Activated effector memory CD4-positive, alpha-beta T cell treated with anti-CD3 and anti-CD28 coated beads, Interleukin-2, amount 50 U/mL, for 16 hours (primary cell): ENCODE measurements at regions not wholly inside any gene's neighbourhood (a gene's known extent, or its start where the extent isn't known, plus 50 kb on each side); places are given as distances from the start of the nearest gene placed in this dataset.
"Not testable (repeated sequence)": the region's sequence is repeated elsewhere in the genome, so short reads cannot be mapped to it uniquely, and the experiment has no call there.

Experiments
- DNase-seq: peaks from one replicate; pipeline ENCODE4 v3.0.0-alpha.2; 2020

GRCh38 chr9:66771504-66771903 lies 129.0 kb upstream of the ZNF658 start:
- not testable (repeated sequence) for DNase-seq

DNA sequence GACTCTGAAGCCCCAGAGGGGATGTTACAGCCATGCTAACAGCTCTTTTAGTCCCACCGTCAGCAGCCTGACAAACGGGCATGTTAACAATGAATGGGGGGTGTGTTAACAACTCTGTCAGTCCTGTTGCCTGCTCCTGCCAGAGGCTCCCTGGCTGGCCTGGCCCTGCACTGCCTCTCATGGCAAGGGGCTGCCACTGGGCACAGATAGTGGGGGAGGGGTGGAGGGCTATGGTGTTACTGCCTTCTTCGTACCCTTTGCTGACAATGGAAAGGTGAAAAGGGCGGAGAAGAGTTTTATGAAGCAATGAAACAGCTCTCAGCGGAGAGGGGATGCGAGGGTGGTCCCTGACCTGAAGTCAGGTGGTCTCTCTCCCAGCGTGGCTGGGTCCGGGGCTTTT lies 125.9 kb upstream of the ZNF658 start:
- not testable (repeated sequence) for DNase-seq

- not testable (repeated sequence) for DNase-seq
These were observed 120.4 kb upstream of the ZNF658 start for GRCh38 chr9:66779944-66780661.

- DNase-seq = not testable (repeated sequence)
These were observed 119.3 kb upstream of the ZNF658 start for GRCh38 chr9:66781240-66781639.

- DNase-seq = not testable (repeated sequence)
These were observed 118.5 kb upstream of the ZNF658 start for GRCh38 chr9:66782010-66782409.

- DNase-seq = not testable (repeated sequence)
These were observed 114.9 kb upstream of the ZNF658 start for GRCh38 chr9:66785603-66786002.

DNA sequence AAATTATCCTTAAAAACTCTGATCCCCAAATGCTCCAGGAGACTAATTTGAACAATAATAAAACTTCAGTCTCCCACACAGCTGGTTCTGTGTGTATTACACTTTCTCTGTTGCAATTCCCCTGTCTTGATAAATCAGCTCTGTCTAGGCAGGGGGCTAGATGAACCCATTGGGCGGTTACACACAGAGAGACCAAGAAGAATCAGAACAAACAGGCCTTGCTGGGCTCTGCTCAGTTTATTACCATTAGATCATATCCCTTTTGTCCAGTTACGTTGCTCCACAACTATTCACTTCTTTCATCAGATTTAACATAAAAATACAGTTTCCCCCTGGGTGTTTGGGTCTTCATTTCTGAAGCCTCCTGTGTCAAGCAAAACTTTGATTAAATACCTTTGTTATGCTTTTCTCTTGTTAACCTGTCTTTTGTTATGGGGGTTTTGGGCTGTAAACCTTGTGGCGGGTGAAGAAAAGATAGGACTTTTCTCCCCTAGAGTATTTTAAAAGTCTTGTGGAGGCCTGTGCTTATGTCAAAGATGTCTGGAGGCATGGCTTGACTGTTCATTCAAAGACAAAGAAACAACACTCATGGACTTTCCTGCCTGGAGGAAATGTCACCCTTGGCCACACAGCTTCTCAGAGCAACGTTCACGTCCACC lies 109.3 kb upstream of the ZNF658 start:
- not testable (repeated sequence) for DNase-seq

GRCh38 chr9:66794769-66795168 lies 105.8 kb upstream of the ZNF658 start:
- not testable (repeated sequence) for DNase-seq

- DNase-seq = not testable (repeated sequence)
These were observed 104.6 kb upstream of the ZNF658 start for GRCh38 chr9:66795723-66796503.

DNA sequence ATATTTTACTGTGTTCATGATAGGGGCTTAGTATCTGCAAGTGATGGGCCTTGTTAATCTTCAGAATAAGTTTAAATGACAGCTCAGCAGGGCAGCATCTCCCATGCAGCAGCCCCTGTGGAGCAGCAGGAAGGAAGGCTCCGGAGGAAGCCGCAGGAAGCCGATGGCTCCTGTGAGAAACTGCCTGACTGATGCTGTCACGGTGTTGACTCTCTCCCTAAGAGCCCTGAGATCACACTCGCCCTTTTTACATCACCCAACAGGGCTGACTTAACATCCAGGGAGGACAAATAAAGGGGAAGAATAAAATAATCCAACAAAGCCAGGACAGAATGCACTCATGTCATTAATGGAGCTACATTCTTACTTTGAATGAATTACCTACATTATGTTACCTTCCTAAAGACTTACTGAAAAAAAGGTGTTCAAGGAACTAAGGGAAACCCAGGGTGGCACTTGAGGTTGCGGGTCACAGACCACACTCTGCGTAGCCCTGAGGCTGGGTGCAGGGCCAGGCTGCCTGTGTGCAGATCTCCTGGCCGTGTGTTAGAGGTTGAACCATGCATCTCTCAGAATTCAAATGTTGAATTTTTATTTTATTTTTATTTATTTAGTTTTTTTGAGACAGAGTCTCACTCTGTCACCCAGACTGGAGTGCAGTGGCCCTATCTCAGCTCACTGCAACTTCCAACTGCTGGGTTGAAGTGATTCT lies 102.5 kb upstream of the ZNF658 start:
- not testable (repeated sequence) for DNase-seq

GRCh38 chr9:66803619-66804018 lies 96.9 kb upstream of the ZNF658 start:
- not testable (repeated sequence) for DNase-seq

DNA sequence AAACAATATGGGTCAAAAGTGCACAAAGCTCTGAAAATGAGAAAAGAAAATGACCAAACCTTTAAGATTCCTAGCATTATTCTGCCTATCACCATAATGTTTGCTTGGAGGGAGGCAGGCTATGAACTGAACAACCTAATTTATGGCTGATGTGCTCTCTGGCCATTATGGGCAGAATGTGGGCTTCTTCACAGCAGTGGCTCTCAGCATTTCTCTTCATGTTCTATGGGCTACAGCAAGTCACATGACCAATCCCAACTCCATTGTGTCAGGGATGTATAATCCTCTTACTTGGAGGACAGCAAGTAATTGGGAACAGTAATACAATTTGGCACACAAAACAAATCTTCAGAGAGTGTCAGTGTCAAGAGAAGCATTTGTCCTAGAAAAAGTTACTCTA lies 90.3 kb upstream of the ZNF658 start:
- DNase-seq = not testable (repeated sequence)

DNA sequence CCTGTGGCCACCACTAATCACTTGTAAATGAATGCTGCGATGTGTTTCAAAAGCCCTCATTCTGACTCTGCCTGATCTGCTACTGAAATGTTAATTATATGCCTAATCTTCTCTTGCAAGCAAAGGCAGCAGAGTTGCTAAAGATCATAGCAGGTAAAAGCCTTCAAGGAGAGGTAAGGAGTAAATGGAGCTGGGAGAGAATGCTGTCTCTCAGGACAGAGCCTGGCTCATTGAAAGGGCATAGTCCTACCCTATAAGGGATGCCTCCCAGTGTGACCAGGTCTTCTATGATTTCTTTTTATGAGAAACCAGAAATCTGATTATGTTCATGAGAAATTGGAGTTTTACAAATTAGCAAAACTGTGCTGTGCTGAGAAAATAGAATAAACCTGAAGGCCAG lies 88.2 kb upstream of the ZNF658 start:
- not testable (repeated sequence) for DNase-seq

DNA sequence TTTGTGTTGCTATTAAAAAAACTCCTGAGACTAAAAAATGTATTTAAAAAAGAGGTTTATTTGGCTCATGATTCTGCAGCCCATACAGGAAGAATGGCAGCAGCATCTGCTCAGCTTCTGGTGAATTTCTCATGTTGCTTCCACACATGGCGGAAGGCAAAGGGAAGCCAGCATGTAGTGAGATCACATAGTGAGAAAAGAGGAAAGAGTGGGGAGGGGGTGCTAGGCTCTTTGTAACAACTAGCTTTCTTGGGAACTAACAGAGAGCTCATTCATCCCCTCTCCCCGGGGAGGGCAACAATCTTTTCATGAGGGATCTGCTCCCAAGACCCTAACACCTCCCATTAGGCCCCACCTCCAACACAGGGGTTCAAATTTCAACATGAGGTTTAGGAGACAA lies 87.6 kb upstream of the ZNF658 start:
- not testable (repeated sequence) for DNase-seq

- DNase-seq = not testable (repeated sequence)
These were observed 86.5 kb upstream of the ZNF658 start for GRCh38 chr9:66814038-66814437.

DNA sequence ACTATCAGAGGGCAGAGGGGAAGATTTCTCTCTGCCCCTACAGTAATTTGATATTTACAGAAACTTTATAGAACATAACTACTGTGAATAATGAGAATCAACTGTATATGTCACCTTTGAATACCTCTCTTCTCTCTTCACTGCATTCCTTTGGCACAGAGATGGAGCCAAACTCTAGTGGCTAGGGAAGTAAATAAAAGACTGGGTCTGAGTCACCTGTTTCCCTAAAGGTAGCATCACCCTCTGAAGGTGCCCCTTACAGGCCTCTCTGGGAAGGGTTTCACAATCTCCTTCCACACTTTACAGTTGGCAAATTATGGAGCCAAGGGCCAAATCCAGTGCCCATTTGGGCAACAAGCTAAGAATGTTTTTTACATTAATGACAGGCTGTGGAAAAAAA lies 81.0 kb upstream of the ZNF658 start:
- not testable (repeated sequence) for DNase-seq

GRCh38 chr9:66820014-66820660 lies 80.4 kb upstream of the ZNF658 start:
- DNase-seq = not testable (repeated sequence)

DNA sequence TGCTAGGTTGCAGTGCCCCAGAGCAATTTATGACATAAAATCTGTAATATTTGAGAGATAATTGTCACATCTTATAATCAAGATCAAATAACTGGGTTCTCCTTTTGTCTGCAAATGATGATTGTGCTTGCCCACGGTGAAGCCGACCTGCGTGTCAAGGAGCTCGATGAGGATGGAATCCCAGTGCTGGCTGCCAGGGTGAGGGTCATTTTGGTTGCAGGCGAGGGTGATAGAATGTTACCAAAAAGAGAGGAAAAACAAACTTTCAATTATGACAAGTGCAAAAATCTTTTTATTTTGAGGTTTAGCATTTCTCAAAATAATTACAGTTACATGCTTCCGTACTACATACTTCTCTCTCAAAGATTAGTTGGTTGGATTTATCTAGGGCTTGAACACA lies 76.4 kb upstream of the ZNF658 start:
- DNase-seq = not testable (repeated sequence)

DNA sequence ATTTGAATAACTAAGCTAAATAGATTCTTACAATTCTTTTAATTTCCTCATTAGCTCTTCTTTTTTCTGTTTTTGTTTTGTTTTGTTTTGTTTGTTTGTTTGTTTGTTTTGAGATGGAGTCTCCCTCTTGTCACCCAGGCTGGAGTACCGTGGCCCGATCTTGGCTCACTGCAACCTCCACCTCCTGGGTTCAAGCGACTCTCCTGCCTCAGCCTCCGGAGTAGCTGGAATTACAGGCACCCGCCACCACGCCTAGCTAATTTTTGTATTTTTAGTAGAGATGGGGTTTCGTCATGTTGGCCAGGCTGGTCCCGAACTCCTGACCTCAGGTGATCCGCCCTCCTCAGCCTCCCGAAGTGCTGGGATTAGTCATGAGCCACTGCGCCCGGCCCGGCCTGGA lies 70.7 kb upstream of the ZNF658 start:
- not testable (repeated sequence) for DNase-seq

DNA sequence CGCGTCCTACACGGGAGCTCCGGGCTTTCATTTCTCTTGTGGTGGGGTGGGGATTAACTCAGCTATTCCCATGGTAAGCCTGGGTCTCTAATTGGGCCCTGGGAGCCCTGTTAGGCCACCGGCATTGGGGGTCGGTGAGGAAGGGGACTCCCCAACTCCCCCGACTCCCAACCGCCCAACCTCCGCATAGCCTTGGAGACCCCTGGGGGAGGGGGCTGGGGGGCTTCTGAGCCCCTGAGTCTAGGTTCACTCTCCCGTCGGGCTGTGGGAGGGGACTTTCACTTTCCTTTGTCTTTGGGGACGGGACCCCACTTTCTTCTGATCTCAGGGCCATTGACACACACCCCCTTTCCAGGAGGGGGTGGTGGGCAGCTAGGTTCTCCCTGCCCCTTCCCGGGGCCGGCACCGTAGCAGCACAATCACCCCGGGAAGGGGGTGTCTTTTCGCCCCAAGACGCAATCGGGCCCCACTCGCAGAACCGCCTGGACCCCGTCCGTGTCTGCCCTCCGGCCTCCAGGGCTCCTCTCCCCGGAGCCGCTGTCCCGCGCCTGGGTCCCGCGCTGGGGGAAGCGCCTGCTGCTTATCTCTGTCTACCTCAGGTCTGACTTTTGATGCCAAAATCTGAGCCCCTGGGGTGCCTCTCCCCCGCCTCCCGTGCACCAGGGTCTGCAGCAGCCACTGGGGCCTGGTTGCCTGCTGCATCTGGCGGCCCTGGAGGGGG lies 69.6 kb upstream of the ZNF658 start:
- not testable (repeated sequence) for DNase-seq

GRCh38 chr9:66832222-66832621 lies 68.3 kb upstream of the ZNF658 start:
- not testable (repeated sequence) for DNase-seq
